Islet of Langerhans (tissue), 1 donor: ENCODE measurements at regions not wholly inside any gene's neighbourhood (a gene's known extent, or its start where the extent isn't known, plus 50 kb on each side); places are given as distances from the start of the nearest gene placed in this dataset.

Experiments used
- FAIRE-seq: peaks from one replicate; lab custom pipeline; 2011; peaks lifted over from hg19 to GRCh38; lab: Jason Lieb, UNC

GRCh38 chr16:35733971-35734702, 2274.7 kb downstream of the TP53TG3F start:
- FAIRE-seq: no peak

- no peak for FAIRE-seq
Measured at GRCh38 chr16:35734728-35735402, 2275.5 kb downstream of the TP53TG3F start.

- no peak for FAIRE-seq
Measured at GRCh38 chr16:35735403-35736251, 2276.2 kb downstream of the TP53TG3F start.

GRCh38 chr16:35736546-35736945, 2277.1 kb downstream of the TP53TG3F start:
- no peak for FAIRE-seq

GRCh38 chr16:35737076-35737475, 2277.7 kb downstream of the TP53TG3F start:
- no peak for FAIRE-seq

GRCh38 chr16:35741546-35741945, 2282.1 kb downstream of the TP53TG3F start:
- no peak for FAIRE-seq

GRCh38 chr16:35743101-35743692, 2283.8 kb downstream of the TP53TG3F start:
- FAIRE-seq: no peak

GRCh38 chr16:35744084-35744483, 2284.7 kb downstream of the TP53TG3F start:
- no peak for FAIRE-seq

GRCh38 chr16:35744726-35745125, 2285.3 kb downstream of the TP53TG3F start:
- no peak for FAIRE-seq

- FAIRE-seq: no peak
Measured at GRCh38 chr16:35745191-35745590, 2285.8 kb downstream of the TP53TG3F start.

- FAIRE-seq: no peak
Measured at GRCh38 chr16:35745821-35746248, 2286.4 kb downstream of the TP53TG3F start.

- no peak for FAIRE-seq
Measured at GRCh38 chr16:35746281-35746962, 2287.0 kb downstream of the TP53TG3F start.

GRCh38 chr16:35746963-35747657, 2287.7 kb downstream of the TP53TG3F start:
- FAIRE-seq: no peak

- FAIRE-seq: no peak
Measured at GRCh38 chr16:35747658-35748455, 2288.4 kb downstream of the TP53TG3F start.

GRCh38 chr16:35748621-35749252, 2289.3 kb downstream of the TP53TG3F start:
- FAIRE-seq: no peak

- FAIRE-seq: no peak
Measured at GRCh38 chr16:35749253-35750141, 2290.1 kb downstream of the TP53TG3F start.

- FAIRE-seq: no peak
Measured at GRCh38 chr16:35750157-35750689, 2290.8 kb downstream of the TP53TG3F start.

GRCh38 chr16:35750701-35751104, 2291.3 kb downstream of the TP53TG3F start:
- no peak for FAIRE-seq
